NCI-H146 treated with DMSO at 0.1 percent for 48 hours (cell line): ENCODE measurements at regions not wholly inside any gene's neighbourhood (a gene's known extent, or its start where the extent isn't known, plus 50 kb on each side); places are given as distances from the start of the nearest gene placed in this dataset.
"Not testable (repeated sequence)": the region's sequence is repeated elsewhere in the genome, so short reads cannot be mapped to it uniquely, and the experiment has no call there.

ENCODE experiments used
- DNase-seq: peaks from one replicate; lab custom pipeline; 2025; ENCODE audit not compliant: unreplicated experiment; lab: John Stamatoyannopoulos, UW

- no peak for DNase-seq
Observed at GRCh38 chr18:10604182-10604581, 78.4 kb downstream of the NAPG start.

DNA sequence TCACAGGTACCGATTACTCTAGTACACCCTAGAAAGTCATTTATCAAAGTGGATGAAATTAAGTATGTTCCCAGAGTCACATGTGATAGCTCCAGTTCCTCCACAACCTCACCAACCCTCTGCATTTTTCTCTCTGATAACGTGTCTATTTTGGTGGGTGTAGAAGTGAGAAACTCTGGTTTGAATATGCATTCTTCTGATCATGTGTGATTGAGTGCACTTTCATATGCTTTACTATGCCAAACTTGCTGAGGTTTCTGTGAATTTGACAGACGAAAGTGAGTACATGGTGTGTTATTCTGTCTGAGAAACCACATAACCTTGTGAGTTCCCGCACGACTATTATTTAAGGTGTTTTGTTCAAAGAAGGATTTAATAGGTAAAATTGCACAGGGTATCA, 81.1 kb downstream of the NAPG start:
- DNase-seq, result not testable (repeated sequence)

GRCh38 chr18:10607332-10608248, 81.8 kb downstream of the NAPG start:
- DNase-seq, result peak; percentile 45

GRCh38 chr18:10608450-10608849, 82.6 kb downstream of the NAPG start:
- DNase-seq, result not testable (repeated sequence)

GRCh38 chr18:10609046-10609445, 83.2 kb downstream of the NAPG start:
- not testable (repeated sequence) for DNase-seq

DNA sequence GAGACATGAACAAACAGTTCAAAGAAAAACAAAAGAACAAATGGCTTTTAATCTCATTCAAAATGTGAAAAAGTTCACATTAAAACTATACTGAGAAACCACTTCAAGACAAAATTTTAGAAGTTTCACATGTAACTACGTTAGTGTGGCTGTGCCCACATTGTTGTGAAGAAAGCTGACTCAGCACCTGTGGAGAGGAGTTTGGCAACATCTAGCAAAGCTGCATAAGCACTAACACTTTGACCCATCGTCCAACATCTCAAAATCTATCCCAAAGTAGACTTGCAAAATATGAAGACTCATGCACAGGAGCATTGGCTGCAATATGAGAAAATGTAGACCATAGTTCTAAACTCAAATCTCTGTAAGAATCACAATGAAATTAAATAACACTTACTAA, 87.4 kb downstream of the NAPG start:
- not testable (repeated sequence) for DNase-seq

DNA sequence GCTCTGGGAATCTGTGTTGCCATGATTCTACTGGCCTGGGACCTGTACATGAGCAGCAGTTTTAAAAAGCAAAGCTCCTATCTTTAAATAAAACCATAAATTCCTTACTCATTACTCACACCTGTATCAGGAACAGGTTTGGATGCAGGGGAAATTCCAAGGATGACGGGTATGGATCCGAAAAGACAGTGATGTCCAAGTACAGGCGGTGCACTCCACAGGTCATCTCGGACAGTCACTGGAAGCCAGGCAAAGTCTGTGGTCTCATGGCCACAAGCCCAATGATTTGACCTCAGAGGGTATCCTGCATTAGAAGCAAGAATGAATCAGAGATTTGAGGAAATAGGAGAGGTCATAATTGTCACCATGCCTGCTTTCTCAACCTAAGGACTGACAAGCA, 90.9 kb downstream of the NAPG start:
- DNase-seq, result not testable (repeated sequence)

GRCh38 chr18:10618797-10619196, 93.0 kb downstream of the NAPG start:
- DNase-seq, result not testable (repeated sequence)

GRCh38 chr18:10619280-10619679, 93.5 kb downstream of the NAPG start:
- not testable (repeated sequence) for DNase-seq

DNA sequence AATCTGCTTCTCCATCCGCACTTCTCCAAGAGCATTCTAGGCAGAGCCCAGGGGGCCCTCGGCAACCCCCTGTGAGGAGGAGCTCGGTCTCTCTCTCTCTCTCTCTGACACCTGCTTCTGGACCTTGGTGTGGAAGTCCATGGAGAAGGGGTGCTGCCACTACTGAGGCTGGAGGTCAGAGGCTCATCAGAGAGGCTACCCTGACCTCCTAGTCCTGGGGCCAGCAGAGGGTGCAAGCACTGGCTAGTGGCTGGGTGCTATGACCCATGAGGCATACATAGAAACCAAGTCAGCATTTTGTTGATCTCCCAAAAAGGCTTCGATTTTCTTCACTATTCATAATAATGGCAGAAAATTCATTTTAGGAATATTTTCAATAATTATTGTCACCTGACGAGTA, 94.0 kb downstream of the NAPG start:
- DNase-seq, result not testable (repeated sequence)
